ENCODE measurements at regions not wholly inside any gene's neighbourhood (a gene's known extent, or its start where the extent isn't known, plus 50 kb on each side); places are given as distances from the start of the nearest gene placed in this dataset.
A peak's percentile ranks its signal among the peaks of the same experiment; 100 is the strongest.

DNA sequence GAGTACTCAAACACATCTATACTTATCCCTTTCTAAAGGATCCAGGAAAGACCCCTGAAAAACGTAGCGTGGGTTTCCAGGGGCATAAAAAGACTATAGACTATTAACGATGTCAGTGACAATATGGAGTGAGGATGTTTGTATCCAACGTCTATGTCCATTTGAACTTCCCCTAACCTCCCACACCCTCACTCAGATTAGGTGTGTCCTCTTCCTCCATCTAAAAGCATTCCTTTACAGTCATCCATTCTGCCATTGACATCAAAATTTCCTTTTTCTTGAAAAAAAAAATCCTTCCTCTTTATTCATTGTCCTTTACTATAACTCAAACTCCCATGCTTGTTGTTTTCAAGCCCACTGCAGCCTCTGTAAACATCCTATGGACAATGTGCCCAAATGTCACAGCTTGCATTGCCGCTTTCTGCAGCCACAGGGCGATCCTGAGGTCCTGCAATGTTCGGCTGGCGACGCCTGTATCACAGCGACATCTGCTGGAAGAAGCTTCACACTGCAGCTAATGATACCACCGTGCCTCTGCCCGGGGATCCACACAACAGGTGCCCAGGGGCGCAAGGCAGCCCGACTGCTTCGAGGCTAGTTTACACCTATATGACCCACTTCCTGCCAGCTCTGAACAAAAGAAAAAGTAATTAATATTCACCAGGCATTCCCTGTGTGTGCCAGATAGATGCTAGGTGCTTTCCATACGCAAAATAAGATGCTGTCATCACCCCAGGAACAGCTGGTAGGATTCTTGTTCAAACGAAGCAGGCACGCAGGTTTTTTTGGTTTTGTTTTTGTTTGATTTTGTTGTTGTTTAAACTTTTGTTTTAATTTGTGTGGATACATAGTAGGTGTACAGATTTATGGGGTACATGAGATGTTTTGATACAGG, 267.9 kb upstream of the GHITM start:
- H3K4me1 Mint-ChIP-seq (ENCODE audit: unreplicated experiment): no peaks in the 10 kb centered on the region
- H3K4me3 Mint-ChIP-seq (ENCODE audit: unreplicated experiment): no peak overlapping the region
- H3K9me3 Mint-ChIP-seq (ENCODE audit: unreplicated experiment): no peaks in the 10 kb centered on the region
- H3K36me3 Mint-ChIP-seq (ENCODE audit: unreplicated experiment): no peaks in the 10 kb centered on the region
- DNase-seq (ENCODE audit: extremely low spot score, unreplicated experiment): peak; percentile 90
- TF ChIP-seq, protein P1, sequence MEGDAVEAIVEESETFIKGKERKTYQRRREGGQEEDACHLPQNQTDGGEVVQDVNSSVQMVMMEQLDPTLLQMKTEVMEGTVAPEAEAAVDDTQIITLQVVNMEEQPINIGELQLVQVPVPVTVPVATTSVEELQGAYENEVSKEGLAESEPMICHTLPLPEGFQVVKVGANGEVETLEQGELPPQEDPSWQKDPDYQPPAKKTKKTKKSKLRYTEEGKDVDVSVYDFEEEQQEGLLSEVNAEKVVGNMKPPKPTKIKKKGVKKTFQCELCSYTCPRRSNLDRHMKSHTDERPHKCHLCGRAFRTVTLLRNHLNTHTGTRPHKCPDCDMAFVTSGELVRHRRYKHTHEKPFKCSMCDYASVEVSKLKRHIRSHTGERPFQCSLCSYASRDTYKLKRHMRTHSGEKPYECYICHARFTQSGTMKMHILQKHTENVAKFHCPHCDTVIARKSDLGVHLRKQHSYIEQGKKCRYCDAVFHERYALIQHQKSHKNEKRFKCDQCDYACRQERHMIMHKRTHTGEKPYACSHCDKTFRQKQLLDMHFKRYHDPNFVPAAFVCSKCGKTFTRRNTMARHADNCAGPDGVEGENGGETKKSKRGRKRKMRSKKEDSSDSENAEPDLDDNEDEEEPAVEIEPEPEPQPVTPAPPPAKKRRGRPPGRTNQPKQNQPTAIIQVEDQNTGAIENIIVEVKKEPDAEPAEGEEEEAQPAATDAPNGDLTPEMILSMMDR (IDR thresholded peaks at IDR 0.05): peak; percentile 99
- H3K27ac Mint-ChIP-seq (ENCODE audit: unreplicated experiment): no peak overlapping the region
- H3K27me3 Mint-ChIP-seq (ENCODE audit: unreplicated experiment): peaks cover 6% of the 10 kb centered on the region

DNA sequence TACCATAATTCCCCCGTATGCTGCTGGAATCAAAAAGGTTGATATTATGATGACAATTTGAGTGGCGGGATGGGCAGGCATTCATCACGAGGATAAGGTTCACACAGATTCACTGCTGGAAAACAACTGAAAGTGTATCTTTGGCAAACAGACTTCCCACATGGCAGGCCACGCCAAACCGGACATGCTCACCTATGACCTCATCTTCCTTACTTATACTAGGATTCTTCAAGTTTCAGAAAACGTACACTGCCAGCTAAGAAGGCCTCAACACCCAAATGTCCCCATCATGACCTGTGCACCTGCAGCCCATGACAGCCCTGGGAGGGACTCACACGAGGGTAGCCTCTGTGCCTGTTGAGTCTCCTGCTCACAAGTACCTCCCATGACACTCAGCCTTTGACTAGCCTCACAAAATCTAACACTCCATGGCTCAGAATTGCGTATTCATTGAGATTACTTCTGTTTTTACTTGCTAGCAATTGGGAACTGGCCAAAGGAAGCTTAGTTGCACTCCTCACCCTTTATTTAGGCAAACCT, 259.0 kb upstream of the GHITM start:
- Mint-ChIP-seq H3K4me1 (ENCODE audit: unreplicated experiment) (no peaks in the 10 kb centered on the region), H3K9me3 (ENCODE audit: unreplicated experiment) (no peaks in the 10 kb centered on the region), H3K4me3 (ENCODE audit: unreplicated experiment) (no peak overlapping the region), H3K27me3 (ENCODE audit: unreplicated experiment) (peaks cover 20% of the 10 kb centered on the region), H3K36me3 (ENCODE audit: unreplicated experiment) (no peaks in the 10 kb centered on the region), H3K27ac (ENCODE audit: unreplicated experiment) (no peak overlapping the region)
- no peak for DNase-seq (ENCODE audit: extremely low spot score, unreplicated experiment)
- TF ChIP-seq, protein P1 (IDR thresholded peaks at IDR 0.05): no peak

- Mint-ChIP-seq H3K27ac (ENCODE audit: unreplicated experiment) (no peak overlapping the region), H3K4me1 (ENCODE audit: unreplicated experiment) (no peaks in the 10 kb centered on the region)
- DNase-seq (ENCODE audit: extremely low spot score, unreplicated experiment): no peak
These were observed 257.6 kb upstream of the GHITM start for GRCh38 chr10:83881661-83882060.

GRCh38 chr10:83886871-83887270, 252.4 kb upstream of the GHITM start:
- Mint-ChIP-seq H3K9me3 (ENCODE audit: unreplicated experiment) (no peaks in the 10 kb centered on the region), H3K27me3 (ENCODE audit: unreplicated experiment) (peaks cover 43% of the 10 kb centered on the region), H3K4me1 (ENCODE audit: unreplicated experiment) (no peaks in the 10 kb centered on the region), H3K4me3 (ENCODE audit: unreplicated experiment) (no peak overlapping the region), H3K36me3 (ENCODE audit: unreplicated experiment) (no peaks in the 10 kb centered on the region), H3K27ac (ENCODE audit: unreplicated experiment) (no peak overlapping the region)
- no peak for DNase-seq (ENCODE audit: extremely low spot score, unreplicated experiment)
- TF ChIP-seq, protein P1 (IDR thresholded peaks at IDR 0.05): no peak

More at GRCh38 chr10:83881661-83882060, 257.6 kb upstream of the GHITM start:
- no peaks in the 10 kb centered on the region for H3K9me3 Mint-ChIP-seq (ENCODE audit: unreplicated experiment)
- TF ChIP-seq, protein P1 (IDR thresholded peaks at IDR 0.05): no peak
- H3K27me3 Mint-ChIP-seq (ENCODE audit: unreplicated experiment): peaks cover 18% of the 10 kb centered on the region
- H3K36me3 Mint-ChIP-seq (ENCODE audit: unreplicated experiment): no peaks in the 10 kb centered on the region
- H3K4me3 Mint-ChIP-seq (ENCODE audit: unreplicated experiment): no peak overlapping the region

DNA sequence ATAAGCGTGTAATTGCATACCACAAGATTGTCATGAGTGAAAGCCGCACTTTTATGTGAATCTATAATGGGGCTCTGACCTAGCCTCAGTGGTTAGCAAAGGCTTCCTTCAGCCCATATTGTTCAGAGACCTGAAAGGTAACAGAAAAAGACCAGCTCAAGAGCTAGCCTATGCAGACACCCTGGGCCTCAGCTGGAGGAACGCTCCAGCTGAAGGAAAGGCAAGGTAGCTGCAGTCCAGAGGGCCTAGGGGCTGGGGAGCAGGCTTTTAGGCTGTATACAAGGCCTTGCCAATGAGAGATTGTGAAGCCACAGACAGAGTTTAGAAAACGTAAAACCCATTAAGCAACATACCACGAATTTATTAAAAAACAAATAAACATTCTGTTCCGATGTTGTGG, 246.6 kb upstream of the GHITM start:
- no peak overlapping the region for H3K4me3 Mint-ChIP-seq (ENCODE audit: unreplicated experiment)
- H3K36me3 Mint-ChIP-seq (ENCODE audit: unreplicated experiment): no peaks in the 10 kb centered on the region
- TF ChIP-seq, protein P1 (IDR thresholded peaks at IDR 0.05): no peak
- no peaks in the 10 kb centered on the region for H3K4me1 Mint-ChIP-seq (ENCODE audit: unreplicated experiment)
- DNase-seq (ENCODE audit: extremely low spot score, unreplicated experiment): no peak
- H3K27ac Mint-ChIP-seq (ENCODE audit: unreplicated experiment): no peak overlapping the region
- no peaks in the 10 kb centered on the region for H3K9me3 Mint-ChIP-seq (ENCODE audit: unreplicated experiment)
- peaks cover 22% of the 10 kb centered on the region for H3K27me3 Mint-ChIP-seq (ENCODE audit: unreplicated experiment)

Measured in osteocyte (in vitro differentiated cells).